Lung (tissue), 11 donors: ENCODE measurements at regions not wholly inside any gene's neighbourhood (a gene's known extent, or its start where the extent isn't known, plus 50 kb on each side); places are given as distances from the start of the nearest gene placed in this dataset.

Experiments
- ATAC-seq: fragments of 200-7000 bp; cut with Tn5 transposase; one replicate; pipeline ENCODE4 v1.9.1; 2020; ENCODE audit warnings: moderate number of reproducible peaks; ENCODE audit not compliant: insufficient read depth, low FRiP score
- DNase-seq, 3 donors: peaks; one replicate each; pipeline ENCODE4 v3.0.0-alpha.2; 2013 to 2017
- H3K27ac ChIP-seq, 2 donors: one replicate each; pipeline ENCODE4 v1.5.1; 2013; ENCODE audit warnings: mild to moderate bottlenecking in 2 of 2, moderate library complexity in 2 of 2, control low read depth in 1 of 2, inconsistent platforms in 1 of 2, low read depth in 1 of 2, low read length in 1 of 2
- H3K27me3 ChIP-seq, 3 donors: one replicate each; pipeline ENCODE4 v1.5.1; 2013; ENCODE audit warnings: low read length in 2 of 3; ENCODE audit not compliant: control insufficient read depth in 3 of 3, insufficient read depth in 3 of 3
- H3K36me3 ChIP-seq, 4 donors: one replicate each; pipeline ENCODE4 v1.5.1; 2013; ENCODE audit warnings: low read length in 4 of 4, mild to moderate bottlenecking in 1 of 4, moderate library complexity in 1 of 4; ENCODE audit not compliant: control insufficient read depth in 4 of 4, insufficient read depth in 4 of 4
- H3K4me1 ChIP-seq, 5 donors: one replicate each; pipeline ENCODE4 v1.5.1; 2013; ENCODE audit warnings: low read length in 5 of 5, mild to moderate bottlenecking in 2 of 5, moderate library complexity in 1 of 5; ENCODE audit not compliant: control insufficient read depth in 5 of 5, insufficient read depth in 5 of 5
- H3K4me3 ChIP-seq: one replicate; pipeline ENCODE4 v1.5.1; 2013; ENCODE audit warnings: mild to moderate bottlenecking, control low read depth, moderate library complexity
- H3K9ac ChIP-seq, 2 donors: one replicate each; pipeline ENCODE4 v1.5.1; 2013; ENCODE audit warnings: low read length in 2 of 2, control low read depth in 1 of 2; ENCODE audit not compliant: insufficient read depth in 1 of 2
- H3K9me3 ChIP-seq, 4 donors: one replicate each; pipeline ENCODE4 v1.5.1; 2013; ENCODE audit warnings: low read length in 3 of 4, mild to moderate bottlenecking in 1 of 4, moderate library complexity in 1 of 4; ENCODE audit not compliant: control insufficient read depth in 4 of 4, insufficient read depth in 3 of 4
- WGBS, 2 donors: extraction: QIAGEN DNeasy Blood & Tissue Kit; methylation state at CpG; one replicate each; pipeline ENCODE4 v1.1.7; 2013; 5-methylcytosine and 5-hydroxymethylcytosine counted together
- TF ChIP-seq, protein P1 (sequence below): IDR thresholded peaks from 2 replicates; pipeline ENCODE4 v1.5.1; 2012; ENCODE audit warnings: mild to moderate bottlenecking; ENCODE audit errors: control extremely low read depth, extremely low read depth
- donor health status: control.
- donor health status: control.
- donor health status: Bipolar disorder and iron deficiency.
- donor health status: healthy.
- donor health status: DM: yes; HTN: yes; CAD: no.

DNA sequence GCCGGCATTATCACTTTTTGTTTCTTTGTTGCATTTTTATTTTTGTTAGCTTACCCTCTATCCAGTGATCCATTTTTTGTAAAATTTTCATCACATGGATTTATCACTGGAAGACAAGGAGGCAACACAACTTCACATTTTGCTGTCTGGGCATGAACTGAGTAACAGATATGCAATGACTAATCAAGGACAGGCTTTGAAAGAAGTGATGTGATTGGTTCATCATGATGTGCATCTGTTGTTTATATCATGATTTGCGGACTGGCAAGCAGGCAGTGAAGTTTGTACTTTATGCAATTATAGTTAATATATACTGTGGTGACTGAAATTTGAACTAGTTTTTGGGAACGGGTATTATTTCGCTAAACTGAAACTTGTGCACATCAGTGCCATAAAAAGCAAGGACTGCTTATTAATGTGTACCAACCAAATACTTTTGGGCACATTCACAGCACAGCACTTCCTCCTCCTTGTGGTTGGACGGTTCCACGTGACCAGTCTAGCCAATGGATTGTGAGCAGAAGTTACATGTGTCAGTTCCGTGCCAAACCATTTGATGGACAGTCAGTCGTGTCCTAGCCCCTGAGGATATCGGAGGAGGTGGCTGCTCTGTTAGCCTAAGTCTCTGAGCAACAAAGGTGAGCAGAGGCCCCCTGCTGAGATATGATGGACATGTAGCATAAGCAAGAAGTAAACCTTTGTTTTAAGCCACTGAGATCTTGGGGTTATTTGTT is 201.4 kb upstream of the SIX2 start:
- H3K9ac ChIP-seq, result no peak overlapping the region
- no peaks in the 10 kb centered on the region for H3K27me3 ChIP-seq
- H3K4me1 ChIP-seq, result peaks cover 0 to 14% (median 0%) of the 10 kb centered on the region in 5 donors
- DNase-seq (no peak), ATAC-seq (no peak)
- 88 to 90% methylated on average over 9 of the region's 9 CpGs for WGBS, 2 donors
- TF ChIP-seq, protein P1, sequence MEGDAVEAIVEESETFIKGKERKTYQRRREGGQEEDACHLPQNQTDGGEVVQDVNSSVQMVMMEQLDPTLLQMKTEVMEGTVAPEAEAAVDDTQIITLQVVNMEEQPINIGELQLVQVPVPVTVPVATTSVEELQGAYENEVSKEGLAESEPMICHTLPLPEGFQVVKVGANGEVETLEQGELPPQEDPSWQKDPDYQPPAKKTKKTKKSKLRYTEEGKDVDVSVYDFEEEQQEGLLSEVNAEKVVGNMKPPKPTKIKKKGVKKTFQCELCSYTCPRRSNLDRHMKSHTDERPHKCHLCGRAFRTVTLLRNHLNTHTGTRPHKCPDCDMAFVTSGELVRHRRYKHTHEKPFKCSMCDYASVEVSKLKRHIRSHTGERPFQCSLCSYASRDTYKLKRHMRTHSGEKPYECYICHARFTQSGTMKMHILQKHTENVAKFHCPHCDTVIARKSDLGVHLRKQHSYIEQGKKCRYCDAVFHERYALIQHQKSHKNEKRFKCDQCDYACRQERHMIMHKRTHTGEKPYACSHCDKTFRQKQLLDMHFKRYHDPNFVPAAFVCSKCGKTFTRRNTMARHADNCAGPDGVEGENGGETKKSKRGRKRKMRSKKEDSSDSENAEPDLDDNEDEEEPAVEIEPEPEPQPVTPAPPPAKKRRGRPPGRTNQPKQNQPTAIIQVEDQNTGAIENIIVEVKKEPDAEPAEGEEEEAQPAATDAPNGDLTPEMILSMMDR, result no peak
- H3K9me3 ChIP-seq, result no peaks in the 10 kb centered on the region
- H3K36me3 ChIP-seq, result no peaks in the 10 kb centered on the region
- H3K4me3 ChIP-seq, result no peak overlapping the region
- H3K27ac ChIP-seq, result no peak overlapping the region

GRCh38 chr2:45209875-45210274 is 200.6 kb upstream of the SIX2 start:
- TF ChIP-seq, protein P1, result no peak
- ATAC-seq (no peak), DNase-seq (no peak)
- no peak overlapping the region for H3K4me3 ChIP-seq
- H3K9ac ChIP-seq, result no peak overlapping the region
- no peak overlapping the region for H3K27ac ChIP-seq
- 90 to 95% methylated on average over 1 of the region's 1 CpG for WGBS, 2 donors
- no peaks in the 10 kb centered on the region for H3K27me3 ChIP-seq
- no peaks in the 10 kb centered on the region for H3K9me3 ChIP-seq
- H3K4me1 ChIP-seq, result peaks cover 0 to 14% (median 0%) of the 10 kb centered on the region in 5 donors
- no peaks in the 10 kb centered on the region for H3K36me3 ChIP-seq

DNA sequence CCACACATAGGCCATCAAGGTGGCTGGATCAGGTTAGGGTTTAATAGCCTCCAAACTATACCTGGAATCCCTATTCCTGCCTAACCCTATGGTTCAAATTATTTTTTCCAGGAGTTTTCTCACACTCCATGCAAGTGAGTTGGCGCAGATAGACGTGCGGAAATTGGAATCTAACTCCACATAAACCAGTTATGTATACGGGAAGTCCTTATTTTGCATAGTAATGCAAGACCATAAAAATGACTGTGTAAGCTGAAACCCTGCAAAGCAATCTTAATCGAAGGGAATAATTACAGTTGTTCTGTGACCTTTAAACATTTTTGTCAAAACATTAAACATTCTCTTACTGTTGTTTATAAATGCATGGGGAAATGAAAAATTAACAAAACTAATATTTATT is 200.1 kb upstream of the SIX2 start:
- ATAC-seq, result no peak
- TF ChIP-seq, protein P1, result no peak
- WGBS, 2 donors, result 87 to 91% methylated on average over 5 of the region's 5 CpGs
- peaks cover 0 to 14% (median 0%) of the 10 kb centered on the region in 5 donors for H3K4me1 ChIP-seq
- DNase-seq, result no peak
- no peak overlapping the region for H3K27ac ChIP-seq
- no peaks in the 10 kb centered on the region for H3K27me3 ChIP-seq
- H3K36me3 ChIP-seq, result no peaks in the 10 kb centered on the region
- no peak overlapping the region for H3K9ac ChIP-seq
- H3K9me3 ChIP-seq, result no peaks in the 10 kb centered on the region
- no peak overlapping the region for H3K4me3 ChIP-seq
